ENCODE measurements at regions not wholly inside any gene's neighbourhood (a gene's known extent, or its start where the extent isn't known, plus 50 kb on each side); places are given as distances from the start of the nearest gene placed in this dataset.
A peak's percentile ranks its signal among the peaks of the same experiment; 100 is the strongest.

- H2AFZ ChIP-seq = no peak overlapping the region
- H4K20me1 ChIP-seq (replicated peaks; ENCODE audit: insufficient read depth) = no peaks in the 10 kb centered on the region
- no peaks in the 10 kb centered on the region for H3K9me3 Mint-ChIP-seq
- ATAC-seq = no peak
- H3K4me3 Mint-ChIP-seq = no peak overlapping the region
- no peaks in the 10 kb centered on the region for H3K9me2 ChIP-seq (ENCODE audit: insufficient read depth)
- TF ChIP-seq ETS1 (IDR thresholded peaks at IDR 0.05) = no peak
- no peak for TF ChIP-seq STAT1 (IDR thresholded peaks at IDR 0.05; ENCODE audit: unreplicated experiment)
- no peak for TF ChIP-seq POLR2AphosphoS5 (IDR thresholded peaks at IDR 0.05; ENCODE audit: low read depth)
- H3K36me3 ChIP-seq (ENCODE audit: insufficient read depth) = no peaks in the 10 kb centered on the region
- H3K4me2 ChIP-seq = no peak overlapping the region
- H3K4me3 ChIP-seq = no peak overlapping the region
- DNase-seq (ENCODE audit: low spot score) = no peak
- no peaks in the 10 kb centered on the region for H3K27me3 ChIP-seq (ENCODE audit: insufficient read depth)
- no peaks in the 10 kb centered on the region for H3K79me2 ChIP-seq (replicated peaks; ENCODE audit: insufficient read depth)
- peaks cover 15% of the 10 kb centered on the region; the same call in 1 of the 2 replicates for H3K4me1 ChIP-seq (ENCODE audit: insufficient read depth)
- no peak overlapping the region for H3K27ac ChIP-seq (ENCODE audit: low read depth)
- no peaks in the 10 kb centered on the region for H3F3A ChIP-seq (replicated peaks; ENCODE audit: low read depth)
- peaks cover 1% of the 10 kb centered on the region for H3K27me3 Mint-ChIP-seq (ENCODE audit: insufficient read depth, low read depth, poor library complexity)
- no peaks in the 10 kb centered on the region for H3K36me3 Mint-ChIP-seq (ENCODE audit: low read depth)
- H3K27ac Mint-ChIP-seq = no peak overlapping the region
- peaks cover 11% of the 10 kb centered on the region for H3K4me1 Mint-ChIP-seq
These were observed 134.6 kb downstream of the ISL1 start for GRCh38 chr5:51517838-51518237.

GRCh38 chr5:51518607-51519006, 135.4 kb downstream of the ISL1 start:
- Mint-ChIP-seq H3K4me3 (no peak overlapping the region), H3K27ac (no peak overlapping the region)
- H3K9me2 ChIP-seq (ENCODE audit: insufficient read depth) = no peaks in the 10 kb centered on the region

More at GRCh38 chr5:51518607-51519006, 135.4 kb downstream of the ISL1 start:
- Histone ChIP-seq H2AFZ (no peak overlapping the region), H3K4me2 (no peak overlapping the region), H3K27ac (ENCODE audit: low read depth) (no peak overlapping the region), H4K20me1 (replicated peaks; ENCODE audit: insufficient read depth) (no peaks in the 10 kb centered on the region), H3K27me3 (ENCODE audit: insufficient read depth) (no peaks in the 10 kb centered on the region), H3K4me1 (ENCODE audit: insufficient read depth) (peaks cover 15% of the 10 kb centered on the region; the same call in 1 of the 2 replicates), H3F3A (replicated peaks; ENCODE audit: low read depth) (no peaks in the 10 kb centered on the region), H3K4me3 (no peak overlapping the region), H3K36me3 (ENCODE audit: insufficient read depth) (no peaks in the 10 kb centered on the region), H3K79me2 (replicated peaks; ENCODE audit: insufficient read depth) (no peaks in the 10 kb centered on the region)
- no peaks in the 10 kb centered on the region for H3K36me3 Mint-ChIP-seq (ENCODE audit: low read depth)
- H3K27me3 Mint-ChIP-seq (ENCODE audit: insufficient read depth, low read depth, poor library complexity) = peaks cover 1% of the 10 kb centered on the region
- ATAC-seq (no peak), DNase-seq (ENCODE audit: low spot score) (peak; percentile 5)
- H3K4me1 Mint-ChIP-seq = peaks cover 11% of the 10 kb centered on the region
- no peak for TF ChIP-seq ZNF331 (CRISPR knock-in tag; IDR thresholded peaks at IDR 0.05; ENCODE audit: low read depth)
- TF ChIP-seq, protein P1, sequence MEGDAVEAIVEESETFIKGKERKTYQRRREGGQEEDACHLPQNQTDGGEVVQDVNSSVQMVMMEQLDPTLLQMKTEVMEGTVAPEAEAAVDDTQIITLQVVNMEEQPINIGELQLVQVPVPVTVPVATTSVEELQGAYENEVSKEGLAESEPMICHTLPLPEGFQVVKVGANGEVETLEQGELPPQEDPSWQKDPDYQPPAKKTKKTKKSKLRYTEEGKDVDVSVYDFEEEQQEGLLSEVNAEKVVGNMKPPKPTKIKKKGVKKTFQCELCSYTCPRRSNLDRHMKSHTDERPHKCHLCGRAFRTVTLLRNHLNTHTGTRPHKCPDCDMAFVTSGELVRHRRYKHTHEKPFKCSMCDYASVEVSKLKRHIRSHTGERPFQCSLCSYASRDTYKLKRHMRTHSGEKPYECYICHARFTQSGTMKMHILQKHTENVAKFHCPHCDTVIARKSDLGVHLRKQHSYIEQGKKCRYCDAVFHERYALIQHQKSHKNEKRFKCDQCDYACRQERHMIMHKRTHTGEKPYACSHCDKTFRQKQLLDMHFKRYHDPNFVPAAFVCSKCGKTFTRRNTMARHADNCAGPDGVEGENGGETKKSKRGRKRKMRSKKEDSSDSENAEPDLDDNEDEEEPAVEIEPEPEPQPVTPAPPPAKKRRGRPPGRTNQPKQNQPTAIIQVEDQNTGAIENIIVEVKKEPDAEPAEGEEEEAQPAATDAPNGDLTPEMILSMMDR (conservative IDR thresholded peaks at IDR 0.05; ENCODE audit: low read depth in 2 of 2) = no peak
- TF ChIP-seq ZNF462 (CRISPR knock-in tag; IDR thresholded peaks at IDR 0.05) = no peak
- no peaks in the 10 kb centered on the region for H3K9me3 Mint-ChIP-seq
